PC-9 (cell line): ENCODE measurements at regions not wholly inside any gene's neighbourhood (a gene's known extent, or its start where the extent isn't known, plus 50 kb on each side); places are given as distances from the start of the nearest gene placed in this dataset.

ENCODE experiments used
- BruUV-seq: library from RNA; stranded (reverse); fragments of 400-500 nt; replicated peaks from 2 replicates; lab custom pipeline; 2021; lab: Mats Ljungman, UMichigan
- CTCF ChIA-PET: fragments of 300-600 bp; sonication (Branson Sonifier 250); formaldehyde crosslinking; loops from one replicate; lab custom pipeline; 2022; ENCODE audit warnings: antibody characterized with exemption; lab: Charles Lee
- POLR2A ChIA-PET: fragments of 300-600 bp; sonication (Branson Sonifier 250); formaldehyde crosslinking; loops from one replicate; lab custom pipeline; 2022; ENCODE audit warnings: antibody characterized with exemption; ENCODE audit not compliant: unreplicated experiment; lab: Charles Lee
- DNase-seq, 2 experiments: peaks; one replicate each; pipeline versions ENCODE4 v3.0.0 to v3.0.0-alpha.2; 2015 to 2022; ENCODE audit warnings: mixed read lengths in 1 of 2
- H2AFZ ChIP-seq: fragments of 200-600 bp; sonication (generic); 2 replicates; pipeline ENCODE4 v1.8.1; 2017; ENCODE audit warnings: antibody characterized with exemption
- H3F3A ChIP-seq: fragments of 200-600 bp; sonication (generic); 2 replicates; pipeline ENCODE4 v1.8.1; 2017; ENCODE audit warnings: antibody characterized with exemption, mild to moderate bottlenecking, low read depth; ENCODE audit not compliant: insufficient read depth
- H3K27ac ChIP-seq: fragments of 200-600 bp; sonication (generic); 2 replicates; pipeline ENCODE4 v1.6.1; 2016; ENCODE audit warnings: mixed run types
- H3K27me3 ChIP-seq: fragments of 200-600 bp; sonication (generic); 2 replicates; pipeline ENCODE4 v1.6.1; 2016; ENCODE audit warnings: low read depth, mixed run types; ENCODE audit not compliant: insufficient read depth
- H3K36me3 ChIP-seq: fragments of 200-600 bp; sonication (generic); 2 replicates; pipeline ENCODE4 v1.6.1; 2016; ENCODE audit warnings: low read depth, mixed run types
- H3K4me1 ChIP-seq: fragments of 200-600 bp; sonication (generic); replicated peaks from 2 replicates; pipeline ENCODE4 v1.6.1; 2016; ENCODE audit warnings: mixed run types; ENCODE audit not compliant: insufficient read depth
- H3K4me2 ChIP-seq: fragments of 200-600 bp; sonication (generic); 2 replicates; pipeline ENCODE4 v1.6.1; 2017; ENCODE audit warnings: mixed run types
- H3K4me3 ChIP-seq: fragments of 200-600 bp; sonication (generic); 2 replicates; pipeline ENCODE4 v1.6.1; 2016; ENCODE audit warnings: mixed run types
- H3K79me2 ChIP-seq: fragments of 200-600 bp; sonication (generic); 2 replicates; pipeline ENCODE4 v1.6.1; 2017; ENCODE audit warnings: low read depth, mixed run types
- H3K9me2 ChIP-seq: fragments of 200-600 bp; sonication (generic); 2 replicates; pipeline ENCODE4 v1.8.1; 2017; ENCODE audit warnings: mild to moderate bottlenecking; ENCODE audit not compliant: insufficient read depth
- H3K9me3 ChIP-seq: fragments of 200-600 bp; sonication (generic); 2 replicates; pipeline ENCODE4 v1.8.1; 2016; ENCODE audit warnings: low read depth; ENCODE audit not compliant: insufficient read depth
- H4K20me1 ChIP-seq: fragments of 200-600 bp; sonication (generic); 2 replicates; pipeline ENCODE4 v1.8.1; 2017; ENCODE audit not compliant: insufficient read depth
- CTCF ChIP-seq: fragments of 200-600 bp; sonication (generic); conservative IDR thresholded peaks from 2 replicates; pipeline ENCODE4 v1.6.1; 2017; ENCODE audit warnings: mixed run types, antibody characterized with exemption, mild to moderate bottlenecking, moderate library complexity
- EZH2 ChIP-seq: fragments of 200-600 bp; sonication (generic); IDR thresholded peaks from 2 replicates; pipeline ENCODE4 v1.8.0; 2017; ENCODE audit warnings: antibody characterized with exemption, low read depth
- intact Hi-C: fragments of 100-400 bp; cut with micrococcal nuclease; formaldehyde crosslinking; loops from one replicate; pipeline ENCODE4 v1.10.0; 2022; ENCODE audit not compliant: unreplicated experiment

GRCh38 chr18:40048253-40048652 is 1906.8 kb upstream of the PIK3C3 start:
- Histone ChIP-seq H3K4me3 (no peak overlapping the region), H3K9me2 (no peaks in the 10 kb centered on the region), H3K36me3 (no peaks in the 10 kb centered on the region), H3K27ac (no peak overlapping the region), H3K9me3 (no peaks in the 10 kb centered on the region), H4K20me1 (no peaks in the 10 kb centered on the region), H3K27me3 (no peaks in the 10 kb centered on the region), H3K4me1 (no peaks in the 10 kb centered on the region), H2AFZ (0 out of 2 replicates have a peak overlapping the region, but pooled peaks have one; percentile 48), H3K4me2 (no peak overlapping the region), H3F3A (no peaks in the 10 kb centered on the region), H3K79me2 (no peaks in the 10 kb centered on the region)
- TF ChIP-seq EZH2 (no peak), CTCF (no peak)
- DNase-seq = no peak
- intact Hi-C loops = no loop called here
- ChIA-PET CTCF (interaction anchor here (0.7 kb wide), 1 partner anchor 366 kb away, joined by 3 read pairs; no protein-coding TSS in a partner anchor), POLR2A (no interaction called here)
- no TSS peak for BruUV-seq

- CTCF ChIA-PET = no interaction called here
- DNase-seq = no peak
- no peaks in the 10 kb centered on the region for H3K9me2 ChIP-seq
- H3K4me3 ChIP-seq = no peak overlapping the region
- no peak for TF ChIP-seq EZH2
- no peak for TF ChIP-seq CTCF
- no peaks in the 10 kb centered on the region for H3K27me3 ChIP-seq
- intact Hi-C loops = no loop called here
- H2AFZ ChIP-seq = no peak overlapping the region
- H3K27ac ChIP-seq = no peak overlapping the region
- H3K9me3 ChIP-seq = no peaks in the 10 kb centered on the region
- H3K36me3 ChIP-seq = no peaks in the 10 kb centered on the region
- no peak overlapping the region for H3K4me2 ChIP-seq
- no peaks in the 10 kb centered on the region for H4K20me1 ChIP-seq
- POLR2A ChIA-PET = no interaction called here
- H3K4me1 ChIP-seq = no peaks in the 10 kb centered on the region
- no peaks in the 10 kb centered on the region for H3F3A ChIP-seq
- H3K79me2 ChIP-seq = no peaks in the 10 kb centered on the region
- no TSS peak for BruUV-seq
These were observed 1908.4 kb upstream of the PIK3C3 start for GRCh38 chr18:40046596-40046995.

DNA sequence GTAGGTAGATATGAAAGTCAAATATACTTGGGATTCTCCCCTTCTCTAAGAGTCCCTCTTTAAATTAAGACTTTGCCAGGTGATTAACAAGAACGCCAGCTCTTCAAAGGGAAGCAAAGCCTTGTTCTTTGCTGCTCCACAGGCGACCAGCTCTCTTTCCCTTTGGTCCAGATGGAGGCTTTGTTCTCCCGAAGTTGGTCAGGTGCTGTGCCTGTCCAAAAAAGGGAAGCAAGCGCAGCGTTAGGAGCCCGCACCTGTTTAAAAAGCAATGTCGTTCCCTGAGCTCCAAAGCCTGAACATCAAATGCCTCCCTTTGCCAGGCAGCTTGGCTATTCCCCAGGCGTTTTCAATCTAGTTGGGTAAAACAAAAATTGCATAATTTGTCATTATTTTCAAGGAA is 1913.1 kb upstream of the PIK3C3 start:
- Histone ChIP-seq H3K4me2 (no peak overlapping the region), H3K4me3 (no peak overlapping the region), H3K27ac (no peak overlapping the region), H3K36me3 (no peaks in the 10 kb centered on the region), H2AFZ (no peak overlapping the region), H3K4me1 (no peaks in the 10 kb centered on the region), H4K20me1 (no peaks in the 10 kb centered on the region), H3K79me2 (no peaks in the 10 kb centered on the region), H3K9me3 (no peaks in the 10 kb centered on the region), H3K9me2 (no peaks in the 10 kb centered on the region), H3F3A (no peaks in the 10 kb centered on the region), H3K27me3 (no peaks in the 10 kb centered on the region)
- CTCF ChIA-PET = no interaction called here
- intact Hi-C loops = no loop called here
- no TSS peak for BruUV-seq
- POLR2A ChIA-PET = no interaction called here
- TF ChIP-seq CTCF (no peak), EZH2 (no peak)
- no peak for DNase-seq
